ENCODE measurements at regions not wholly inside any gene's neighbourhood (a gene's known extent, or its start where the extent isn't known, plus 50 kb on each side); places are given as distances from the start of the nearest gene placed in this dataset.

DNA sequence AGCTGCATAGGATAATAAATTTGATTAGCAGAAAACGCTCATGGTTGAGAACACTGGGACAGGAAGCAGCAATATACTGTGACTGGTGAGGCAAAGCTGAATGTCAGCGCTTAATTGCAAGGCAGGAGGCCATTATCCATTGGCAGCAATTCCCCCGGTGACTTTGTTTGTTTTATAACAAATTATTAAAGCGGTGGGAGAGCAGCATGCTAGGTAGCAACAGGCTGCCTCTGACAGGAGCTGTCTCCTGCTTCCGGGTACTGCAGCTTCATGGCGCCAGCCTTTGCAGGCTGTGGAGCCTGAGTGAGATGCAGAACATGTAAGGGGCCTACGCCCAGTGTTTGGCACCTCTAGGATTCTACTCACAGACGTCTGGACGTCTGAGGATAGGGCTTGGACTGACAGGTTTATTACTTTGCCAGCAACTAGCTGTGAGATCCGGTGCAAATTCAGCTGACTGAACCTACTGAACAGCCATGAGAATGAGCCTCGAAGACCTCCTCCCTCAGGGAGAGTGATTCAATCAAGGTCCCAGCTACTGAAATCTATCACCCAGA lies 82.1 kb upstream of the SSTR1 start:
- no peak for DNase-seq

DNA sequence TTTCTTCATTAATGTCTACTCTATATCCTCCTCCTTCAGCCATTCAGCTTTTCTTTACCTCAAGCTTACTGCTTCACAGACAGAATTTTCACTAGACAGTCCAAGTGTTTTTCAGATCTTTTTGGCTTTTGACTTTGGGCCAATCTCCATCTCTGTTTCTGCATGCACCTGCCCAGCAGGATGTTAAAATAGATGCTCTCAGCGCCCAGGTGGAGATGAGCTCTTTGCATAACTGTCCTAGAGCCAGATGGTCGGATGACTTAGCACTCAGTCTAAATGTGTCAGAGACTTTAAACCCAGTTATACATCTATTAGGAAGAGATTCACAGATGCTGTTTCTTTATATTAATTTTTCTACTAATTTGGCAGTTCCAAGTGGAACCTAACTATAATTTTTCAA lies 80.3 kb upstream of the SSTR1 start:
- DNase-seq = no peak

- no peak for DNase-seq
These were observed 79.9 kb upstream of the SSTR1 start for GRCh38 chr14:38127784-38128183.

DNA sequence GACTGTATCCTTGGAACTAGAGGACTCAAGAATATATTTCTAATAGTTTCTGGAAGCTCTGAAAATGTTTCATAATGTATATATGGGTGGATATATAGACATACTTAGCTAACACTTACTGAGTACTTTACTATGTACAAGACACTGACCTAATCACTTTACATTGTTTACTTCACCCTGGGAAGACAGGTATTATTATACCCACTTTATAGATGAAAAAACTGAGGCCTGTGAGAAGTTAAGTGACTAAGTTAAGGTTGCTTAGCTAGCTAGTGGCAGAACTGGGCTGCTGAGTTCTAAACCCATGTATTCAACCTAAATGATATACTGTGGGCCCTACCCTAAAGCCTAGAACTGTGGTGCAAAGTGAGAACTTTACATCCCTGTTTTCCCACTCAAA lies 79.1 kb upstream of the SSTR1 start:
- DNase-seq = no peak

- no peak for DNase-seq
These were observed 78.5 kb upstream of the SSTR1 start for GRCh38 chr14:38129192-38129591.

GRCh38 chr14:38129705-38130104 lies 78.0 kb upstream of the SSTR1 start:
- peak; percentile 24 for DNase-seq

DNA sequence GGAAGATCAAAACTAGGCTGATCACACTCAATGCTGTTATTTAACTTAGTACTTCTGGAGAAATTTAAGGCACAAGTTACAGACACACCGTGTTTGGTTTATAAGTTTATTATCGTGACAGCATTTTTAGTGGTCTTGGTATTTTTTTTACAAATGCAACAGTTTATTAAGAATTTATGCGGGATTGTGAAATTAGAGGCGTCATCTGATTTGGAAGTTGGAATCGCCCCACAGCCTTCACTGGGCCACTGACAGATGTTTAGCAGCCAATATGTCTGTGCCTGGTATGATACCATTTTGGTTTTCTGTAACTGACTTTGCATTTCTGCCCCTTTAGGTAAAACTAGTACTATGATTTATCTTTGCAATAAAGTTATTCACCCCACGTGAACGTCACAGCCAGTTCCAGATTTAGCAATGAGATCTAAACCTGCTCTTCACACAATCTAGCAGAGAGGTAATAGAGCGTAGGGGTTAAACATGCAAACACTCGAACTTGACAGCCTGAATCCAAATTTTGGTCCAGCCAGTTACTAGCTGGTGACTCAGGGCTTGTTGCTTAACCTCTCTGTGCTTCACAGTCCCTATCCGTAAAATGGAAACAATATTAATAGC lies 73.2 kb upstream of the SSTR1 start:
- DNase-seq = no peak

DNA sequence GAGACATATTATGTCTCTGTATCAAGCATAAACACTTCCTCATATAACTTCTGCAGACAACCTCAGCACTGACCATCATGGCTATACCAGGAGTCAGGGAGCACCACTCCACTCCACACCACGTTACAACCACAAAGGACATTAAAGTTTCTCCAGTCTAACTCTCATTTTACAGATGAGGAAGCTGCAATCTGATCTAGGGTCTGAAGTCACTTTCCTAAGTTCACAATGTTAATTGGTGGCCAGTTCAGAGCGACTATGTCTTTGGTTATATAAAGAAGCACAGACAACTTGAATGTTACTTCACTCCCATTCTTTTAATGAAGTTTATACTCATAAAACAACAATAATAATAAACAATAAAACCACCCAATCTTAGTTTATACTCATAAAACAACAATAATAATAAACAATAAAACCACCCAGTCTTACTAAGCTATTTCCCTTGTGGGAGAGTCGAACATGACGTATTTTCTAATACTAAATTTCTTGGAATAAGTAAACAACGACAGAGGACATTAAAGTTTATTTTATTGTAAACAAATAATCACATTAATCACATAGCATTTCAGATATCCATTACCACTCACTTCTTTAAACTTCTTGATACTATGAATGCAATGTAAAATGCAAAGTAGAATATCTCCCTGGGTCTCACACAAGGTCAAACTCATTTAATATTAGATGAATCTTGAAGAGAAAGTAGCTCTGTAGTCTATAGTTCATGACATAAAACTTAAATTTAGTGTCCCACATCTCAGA lies 72.4 kb upstream of the SSTR1 start:
- no peak for DNase-seq

- DNase-seq = no peak
These were observed 70.7 kb upstream of the SSTR1 start for GRCh38 chr14:38137005-38137404.

- DNase-seq = no peak
These were observed 69.1 kb upstream of the SSTR1 start for GRCh38 chr14:38138473-38139138.

DNA sequence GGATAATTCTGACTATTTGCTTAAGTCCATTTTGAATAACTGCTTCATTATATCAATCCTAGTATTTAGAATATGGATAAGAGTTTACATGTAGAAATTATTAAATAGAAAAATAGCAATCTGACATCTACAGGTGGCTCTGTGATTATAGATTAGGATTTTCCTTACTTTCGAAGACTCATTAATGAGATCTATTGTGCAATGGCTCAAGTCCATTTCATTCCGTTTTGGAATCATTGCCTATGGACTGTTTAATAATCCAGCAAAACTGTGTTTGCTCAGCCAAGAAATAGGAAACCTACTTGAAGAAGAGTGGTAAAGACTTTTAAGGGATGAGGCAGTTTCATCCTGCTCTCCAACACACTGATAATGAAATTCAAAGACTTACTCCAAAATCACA lies 67.8 kb upstream of the SSTR1 start:
- DNase-seq = no peak

GRCh38 chr14:38143170-38143569 lies 64.5 kb upstream of the SSTR1 start:
- DNase-seq = no peak

DNA sequence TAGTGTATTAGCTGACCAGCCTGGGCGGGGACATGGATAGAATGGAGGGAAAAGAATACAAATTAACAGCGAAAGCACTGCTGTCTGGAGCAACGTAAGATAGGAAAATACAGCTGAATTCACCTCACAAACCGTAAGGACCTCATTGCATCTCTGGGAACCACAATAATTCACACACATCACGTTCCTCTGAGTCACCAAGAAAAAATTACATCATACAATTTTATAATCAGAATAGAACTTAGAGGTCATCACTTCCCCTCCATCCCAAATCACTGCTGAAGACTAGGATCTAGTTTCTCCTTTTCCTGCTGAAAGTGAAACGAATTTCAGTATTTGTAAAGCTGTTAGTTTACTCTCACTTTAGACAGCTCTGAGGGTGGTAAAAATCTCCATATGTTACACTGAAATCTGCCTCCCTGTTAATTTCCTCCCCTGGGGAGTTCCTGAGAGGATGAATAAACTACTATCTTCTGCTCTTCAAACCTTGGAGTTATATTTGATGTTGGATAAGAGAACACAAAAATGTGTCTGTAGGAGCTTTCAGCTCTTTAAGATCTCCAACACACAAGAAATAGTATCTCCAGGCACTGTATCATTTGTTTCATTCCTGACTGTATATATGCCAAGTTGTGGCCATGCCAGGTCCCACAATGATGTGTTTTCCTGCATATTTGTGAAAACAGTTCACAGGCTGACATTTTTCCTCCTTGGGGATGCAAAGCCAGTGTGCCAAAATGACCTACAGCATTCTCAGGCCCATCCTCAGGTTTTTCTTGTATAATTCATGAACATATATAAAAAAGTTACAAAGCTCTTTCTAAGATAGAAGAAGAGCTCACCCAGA lies 63.8 kb upstream of the SSTR1 start:
- no peak for DNase-seq

GRCh38 chr14:38145142-38145541 lies 62.6 kb upstream of the SSTR1 start:
- no peak for DNase-seq

DNA sequence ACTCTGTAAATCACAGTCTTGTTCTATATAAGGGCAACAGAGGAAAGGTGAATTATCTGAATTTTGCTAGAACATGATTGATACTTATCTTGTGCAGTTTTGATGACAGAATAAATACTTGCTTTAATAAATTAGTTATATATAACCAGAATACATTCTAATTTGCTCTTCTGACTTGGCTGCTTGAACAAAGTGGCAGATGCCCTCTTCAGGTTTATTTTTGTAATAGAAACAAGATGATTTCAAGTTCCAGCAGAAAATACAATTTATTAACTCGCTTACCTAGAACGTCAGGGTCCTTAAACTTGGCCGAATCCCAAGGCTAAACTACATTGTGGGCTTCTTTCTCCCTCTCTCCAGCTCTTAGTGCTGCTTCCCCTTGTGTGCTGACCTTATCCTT lies 57.6 kb upstream of the SSTR1 start:
- no peak for DNase-seq
